Epithelial cell of esophagus (primary cell): ENCODE measurements at regions not wholly inside any gene's neighbourhood (a gene's known extent, or its start where the extent isn't known, plus 50 kb on each side); places are given as distances from the start of the nearest gene placed in this dataset.

Experiments
- DNase-seq: peaks from one replicate; pipeline ENCODE4 v3.0.0; 2010; ENCODE audit warnings: low read depth
- H3K4me3 ChIP-seq: 2 replicates; pipeline ENCODE4 v1.5.1; 2011; ENCODE audit warnings: mild to moderate bottlenecking, low read length, control low read depth
- TF ChIP-seq, protein P1 (sequence below): IDR thresholded peaks from 2 replicates; pipeline ENCODE4 v1.5.1; 2011; ENCODE audit warnings: low read depth, mild to moderate bottlenecking, low read length, control low read depth, inconsistent platforms; ENCODE audit not compliant: insufficient read depth; ENCODE audit errors: missing control alignments

DNA sequence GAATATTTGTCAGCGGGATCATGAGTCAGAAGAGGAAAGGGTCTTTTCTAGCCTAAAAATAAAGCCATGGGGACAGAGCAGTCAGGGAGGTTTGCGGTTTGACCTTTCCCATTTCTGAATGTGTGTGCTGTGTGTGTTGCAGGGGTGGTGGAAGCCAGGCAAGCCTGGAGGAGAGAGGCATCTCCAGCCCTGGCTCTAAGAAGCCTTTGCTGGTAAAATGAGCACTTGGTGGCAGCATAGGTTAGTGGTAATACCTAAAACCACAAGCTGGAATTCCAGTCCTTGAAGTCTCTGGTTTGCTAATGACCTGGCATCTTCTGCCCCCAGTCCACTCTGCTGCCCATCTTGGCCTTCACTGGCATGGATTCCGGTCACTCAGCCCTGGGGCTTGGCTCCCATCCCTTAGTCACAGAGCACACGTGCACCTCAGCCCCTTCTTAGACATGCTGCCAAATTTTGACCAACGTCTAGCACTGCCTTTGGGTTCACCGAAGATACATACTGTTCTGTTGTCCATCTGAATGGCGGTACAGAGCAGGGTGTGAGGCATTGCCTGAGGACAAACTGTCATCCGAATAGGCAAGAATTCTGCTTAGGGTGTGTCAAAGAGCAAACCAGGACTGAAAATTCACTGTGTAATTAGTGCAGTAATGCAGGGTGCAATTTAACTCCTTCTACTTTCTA is 52.7 kb downstream of the KCNA5 start:
- no peak overlapping the region for H3K4me3 ChIP-seq
- TF ChIP-seq, protein P1, sequence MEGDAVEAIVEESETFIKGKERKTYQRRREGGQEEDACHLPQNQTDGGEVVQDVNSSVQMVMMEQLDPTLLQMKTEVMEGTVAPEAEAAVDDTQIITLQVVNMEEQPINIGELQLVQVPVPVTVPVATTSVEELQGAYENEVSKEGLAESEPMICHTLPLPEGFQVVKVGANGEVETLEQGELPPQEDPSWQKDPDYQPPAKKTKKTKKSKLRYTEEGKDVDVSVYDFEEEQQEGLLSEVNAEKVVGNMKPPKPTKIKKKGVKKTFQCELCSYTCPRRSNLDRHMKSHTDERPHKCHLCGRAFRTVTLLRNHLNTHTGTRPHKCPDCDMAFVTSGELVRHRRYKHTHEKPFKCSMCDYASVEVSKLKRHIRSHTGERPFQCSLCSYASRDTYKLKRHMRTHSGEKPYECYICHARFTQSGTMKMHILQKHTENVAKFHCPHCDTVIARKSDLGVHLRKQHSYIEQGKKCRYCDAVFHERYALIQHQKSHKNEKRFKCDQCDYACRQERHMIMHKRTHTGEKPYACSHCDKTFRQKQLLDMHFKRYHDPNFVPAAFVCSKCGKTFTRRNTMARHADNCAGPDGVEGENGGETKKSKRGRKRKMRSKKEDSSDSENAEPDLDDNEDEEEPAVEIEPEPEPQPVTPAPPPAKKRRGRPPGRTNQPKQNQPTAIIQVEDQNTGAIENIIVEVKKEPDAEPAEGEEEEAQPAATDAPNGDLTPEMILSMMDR, result no peak
- no peak for DNase-seq

DNA sequence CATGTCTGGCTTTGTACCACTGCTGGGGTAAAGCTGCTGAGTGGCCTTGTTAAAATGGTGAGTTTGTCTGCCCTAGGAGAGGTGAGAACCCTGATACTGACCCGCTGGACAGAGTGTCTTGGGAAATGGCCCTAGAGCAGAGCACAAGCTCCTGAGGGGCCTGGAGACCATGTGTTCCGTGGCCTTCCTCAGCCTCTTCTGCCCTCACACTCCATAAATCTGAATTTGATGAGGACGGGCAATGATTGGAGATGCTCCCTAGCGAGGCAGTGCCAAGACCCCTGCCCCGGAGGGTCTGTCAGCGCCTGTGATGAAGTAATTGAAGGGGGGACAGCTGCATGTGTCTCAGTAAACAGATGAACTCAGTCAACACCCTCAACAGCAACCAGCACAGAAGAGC is 54.1 kb downstream of the KCNA5 start:
- H3K4me3 ChIP-seq, result no peak overlapping the region
- DNase-seq, result no peak
- TF ChIP-seq, protein P1, result no peak

DNA sequence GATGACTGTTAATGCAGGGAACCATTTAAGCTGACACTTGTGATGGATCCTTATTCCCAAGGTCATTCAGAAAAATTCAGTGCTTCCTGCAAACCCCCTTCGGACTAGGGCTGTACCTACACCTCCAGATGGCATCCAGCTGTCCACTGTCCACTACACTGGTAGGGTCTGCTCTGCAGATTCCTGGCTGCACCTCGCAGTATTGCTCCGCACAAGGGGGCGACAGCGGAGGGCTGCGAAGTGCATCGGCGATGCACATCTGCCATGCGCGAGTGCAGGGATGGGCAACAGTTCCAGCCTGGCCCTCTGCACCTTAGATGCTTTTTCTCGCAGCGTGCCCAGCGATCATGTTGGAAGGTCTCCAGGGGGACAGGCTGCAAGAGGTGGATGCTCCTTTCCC is 55.5 kb downstream of the KCNA5 start:
- TF ChIP-seq, protein P1, result no peak
- DNase-seq, result no peak
- no peak overlapping the region for H3K4me3 ChIP-seq

DNA sequence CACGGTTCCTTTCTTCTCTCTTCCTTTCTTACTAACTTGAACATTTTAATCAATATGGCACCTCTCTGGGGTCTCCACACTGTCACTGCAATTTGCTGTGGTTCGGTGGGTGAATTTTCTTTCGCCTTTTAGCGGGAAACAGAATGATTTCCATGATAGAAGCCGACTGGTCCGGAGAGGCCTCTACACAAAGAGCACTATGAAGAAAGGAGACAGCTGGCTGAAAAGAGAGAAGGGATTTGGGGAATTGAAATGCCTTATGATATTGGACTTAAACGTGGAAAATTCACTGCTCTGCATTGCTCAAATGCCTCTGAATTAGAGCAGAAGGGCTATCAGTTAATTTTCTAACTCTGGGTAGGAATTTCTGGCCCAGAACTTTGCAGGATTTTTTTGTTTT is 55.9 kb downstream of the KCNA5 start:
- no peak for DNase-seq
- TF ChIP-seq, protein P1, result no peak
- no peak overlapping the region for H3K4me3 ChIP-seq

DNA sequence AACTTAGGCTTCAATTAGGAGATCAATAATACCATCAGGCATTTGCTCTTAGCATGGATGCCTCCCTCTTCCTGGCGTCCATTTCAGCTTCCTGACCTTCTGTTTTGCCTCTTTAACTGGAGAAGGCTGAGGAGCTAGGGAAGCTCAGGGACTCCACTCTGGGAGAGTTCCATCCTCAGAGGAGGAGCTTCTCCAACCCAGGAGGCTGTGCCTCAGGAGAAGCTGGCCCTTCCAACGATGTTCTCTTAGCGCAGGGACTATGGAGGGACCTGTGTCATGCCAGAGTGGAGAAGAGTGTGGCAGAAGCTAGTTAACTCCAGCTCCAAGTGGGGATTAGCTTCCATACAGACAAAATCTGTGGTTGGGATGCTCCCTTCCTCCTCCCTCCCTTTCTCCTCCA is 58.0 kb downstream of the KCNA5 start:
- no peak overlapping the region for H3K4me3 ChIP-seq
- TF ChIP-seq, protein P1, result no peak

DNA sequence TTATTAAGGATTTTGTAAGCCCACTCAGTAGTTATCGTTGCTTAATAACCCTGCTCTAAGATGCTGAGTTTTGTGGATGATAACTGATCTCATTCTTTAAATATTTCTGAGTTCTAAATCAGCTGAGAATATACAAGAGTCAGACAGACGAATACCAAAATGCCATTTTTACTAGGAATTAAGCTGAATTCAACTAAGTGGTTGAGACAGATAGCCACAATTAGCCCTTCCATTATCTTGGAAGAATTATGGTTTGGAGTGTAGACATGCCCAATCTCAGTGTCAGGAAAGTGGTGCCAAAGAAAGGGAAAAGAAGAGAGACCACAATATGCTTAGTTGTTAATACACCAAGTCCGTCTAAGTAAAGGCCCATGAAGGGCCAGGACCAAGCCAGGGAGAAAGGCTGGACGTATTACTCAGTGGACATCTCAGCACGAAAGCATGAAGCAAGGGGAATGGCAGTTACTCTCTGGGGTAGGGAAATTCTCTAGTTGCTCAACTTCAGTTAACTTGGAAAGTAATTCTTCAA is 58.6 kb downstream of the KCNA5 start:
- H3K4me3 ChIP-seq, result no peak overlapping the region
- DNase-seq, result no peak
- TF ChIP-seq, protein P1, result no peak

More for the DNA sequence above, 58.0 kb downstream of the KCNA5 start:
- DNase-seq, result no peak

DNA sequence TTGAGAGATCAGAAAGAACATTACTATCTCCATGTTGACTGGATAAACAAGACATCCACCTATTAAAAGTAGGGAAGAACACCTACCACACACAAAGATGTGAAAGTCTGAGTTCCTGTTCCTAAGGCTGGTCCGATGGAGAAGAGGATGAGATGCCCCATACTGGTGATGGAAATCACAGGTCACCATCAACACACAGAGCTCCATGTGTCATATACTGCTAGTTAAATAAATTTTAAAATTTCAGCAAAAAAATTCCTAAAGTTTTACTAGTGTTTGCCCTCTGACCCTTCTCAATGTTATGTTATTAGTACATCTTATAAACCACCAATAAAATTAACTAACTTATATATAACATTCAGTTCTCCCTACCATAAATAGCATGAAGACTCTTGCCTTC is 59.1 kb downstream of the KCNA5 start:
- TF ChIP-seq, protein P1, result no peak
- no peak overlapping the region for H3K4me3 ChIP-seq
- no peak for DNase-seq
